ENCODE measurements at regions not wholly inside any gene's neighbourhood (a gene's known extent, or its start where the extent isn't known, plus 50 kb on each side); places are given as distances from the start of the nearest gene placed in this dataset.

GRCh38 chr5:155114655-155115054 is 101.1 kb downstream of the KIF4B start:
- no peak for TF ChIP-seq SREBF2 (IDR thresholded peaks at IDR 0.05)
- TF ChIP-seq CTCF (IDR thresholded peaks at IDR 0.05): no peak
- no peak for TF ChIP-seq MAX (IDR thresholded peaks at IDR 0.05)
- no peak for TF ChIP-seq TFCP2L1 (CRISPR knock-in tag; IDR thresholded peaks at IDR 0.05)
- TF ChIP-seq JUNB (IDR thresholded peaks at IDR 0.05): no peak
- no peak for TF ChIP-seq CEBPB (IDR thresholded peaks at IDR 0.05)
- TF ChIP-seq EP300 (IDR thresholded peaks at IDR 0.05): no peak
- TF ChIP-seq MAFK (IDR thresholded peaks at IDR 0.05; ENCODE audit: partially characterized antibody): no peak
- TF ChIP-seq SMC3 (IDR thresholded peaks at IDR 0.05): no peak
- no peak for TF ChIP-seq POLR2A (IDR thresholded peaks at IDR 0.05; ENCODE audit: low read length)
- no peak for TF ChIP-seq MYC (IDR thresholded peaks at IDR 0.05; ENCODE audit: borderline replicate concordance, low read length)
- no peak for TF ChIP-seq POLR2AphosphoS2 (conservative IDR thresholded peaks at IDR 0.05; ENCODE audit: low read length)

All from A549 (cell line).